Activated CD8-positive, alpha-beta T cell treated with anti-CD3 and anti-CD28 coated beads, Interleukin-2, amount 10 ng/mL, durations not matched to agents 7 days and 5 days (primary cell): ENCODE measurements at regions not wholly inside any gene's neighbourhood (a gene's known extent, or its start where the extent isn't known, plus 50 kb on each side); places are given as distances from the start of the nearest gene placed in this dataset.

ENCODE experiments used
- ATAC-seq: fragments of 150-1000 bp; cut with Tn5 transposase; one replicate; pipeline ENCODE4 v1.10.0; 2021; ENCODE audit warnings: moderate library complexity
- CTCF ChIA-PET: fragments of 350-600 bp; sonication (Branson Sonifier 250); formaldehyde crosslinking; loops from one replicate; lab custom pipeline; 2021; ENCODE audit warnings: antibody characterized with exemption; lab: Charles Lee
- POLR2A ChIA-PET: fragments of 350-600 bp; sonication (Branson Sonifier 250); formaldehyde crosslinking; loops from one replicate; lab custom pipeline; 2021; ENCODE audit warnings: antibody characterized with exemption; lab: Charles Lee
- DNase-seq: peaks from one replicate; pipeline ENCODE4 v3.0.0-alpha.2; 2020
- H3K27ac Mint-ChIP-seq: one replicate; pipeline ENCODE4 v1.8.0; 2021; ENCODE audit warnings: mild to moderate bottlenecking, mixed read lengths
- H3K27me3 Mint-ChIP-seq: one replicate; pipeline ENCODE4 v1.8.0; 2021; ENCODE audit warnings: low read depth, mixed read lengths
- H3K36me3 Mint-ChIP-seq: one replicate; pipeline ENCODE4 v1.8.0; 2021; ENCODE audit warnings: low read depth, mixed read lengths
- H3K4me1 Mint-ChIP-seq: one replicate; pipeline ENCODE4 v1.8.0; 2021; ENCODE audit warnings: low read depth, mixed read lengths
- H3K4me3 Mint-ChIP-seq: one replicate; pipeline ENCODE4 v1.8.0; 2021; ENCODE audit warnings: mild to moderate bottlenecking, mixed read lengths
- H3K9me3 Mint-ChIP-seq: one replicate; pipeline ENCODE4 v1.8.0; 2022; ENCODE audit warnings: mixed read lengths; ENCODE audit not compliant: insufficient read depth

DNA sequence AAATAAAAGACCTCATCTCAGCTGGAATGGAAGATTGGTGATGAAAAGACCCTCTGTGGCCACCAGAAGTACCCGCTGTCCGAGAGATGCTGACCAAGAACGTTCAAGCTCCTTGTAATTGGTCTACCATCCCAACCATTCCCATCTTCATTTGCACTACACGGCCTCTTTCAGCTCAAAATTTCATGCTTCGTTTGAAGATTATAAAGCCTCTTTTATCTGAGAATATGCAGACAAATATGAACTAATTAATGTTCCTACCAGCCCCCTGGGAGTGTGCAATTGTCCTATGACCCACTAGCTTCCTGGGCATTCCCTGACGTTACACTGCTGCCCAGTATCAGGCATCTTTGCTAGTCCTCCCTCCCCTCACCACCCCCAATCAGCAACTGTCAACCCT, 583.7 kb downstream of the MID1IP1 start:
- ChIA-PET CTCF (no interaction called here), POLR2A (no interaction called here)
- ATAC-seq (no peak), DNase-seq (no peak)
- H3K27ac Mint-ChIP-seq = no peak overlapping the region
- H3K36me3 Mint-ChIP-seq = no peaks in the 10 kb centered on the region
- no peaks in the 10 kb centered on the region for H3K4me1 Mint-ChIP-seq
- no peaks in the 10 kb centered on the region for H3K9me3 Mint-ChIP-seq
- H3K27me3 Mint-ChIP-seq = no peaks in the 10 kb centered on the region
- no peak overlapping the region for H3K4me3 Mint-ChIP-seq

- no peaks in the 10 kb centered on the region for H3K4me1 Mint-ChIP-seq
- no peaks in the 10 kb centered on the region for H3K9me3 Mint-ChIP-seq
- no peaks in the 10 kb centered on the region for H3K27me3 Mint-ChIP-seq
- ATAC-seq (no peak), DNase-seq (no peak)
- POLR2A ChIA-PET = no interaction called here
- no peaks in the 10 kb centered on the region for H3K36me3 Mint-ChIP-seq
- H3K27ac Mint-ChIP-seq = no peak overlapping the region
- H3K4me3 Mint-ChIP-seq = no peak overlapping the region
- CTCF ChIA-PET = no interaction called here
These were observed 587.5 kb downstream of the MID1IP1 start for GRCh38 chrX:39388730-39389129.

- no peaks in the 10 kb centered on the region for H3K27me3 Mint-ChIP-seq
- no peaks in the 10 kb centered on the region for H3K9me3 Mint-ChIP-seq
- H3K36me3 Mint-ChIP-seq = no peaks in the 10 kb centered on the region
- H3K27ac Mint-ChIP-seq = no peak overlapping the region
- no peak overlapping the region for H3K4me3 Mint-ChIP-seq
- no peak for ATAC-seq
- DNase-seq = no peak
- ChIA-PET CTCF (no interaction called here), POLR2A (no interaction called here)
- no peaks in the 10 kb centered on the region for H3K4me1 Mint-ChIP-seq
These were observed 595.2 kb downstream of the MID1IP1 start for GRCh38 chrX:39396358-39396995.

GRCh38 chrX:39397561-39398199, 596.4 kb downstream of the MID1IP1 start:
- ChIA-PET CTCF (no interaction called here), POLR2A (no interaction called here)
- H3K9me3 Mint-ChIP-seq = no peaks in the 10 kb centered on the region
- no peak overlapping the region for H3K27ac Mint-ChIP-seq
- H3K4me3 Mint-ChIP-seq = no peak overlapping the region
- no peaks in the 10 kb centered on the region for H3K36me3 Mint-ChIP-seq
- ATAC-seq = no peak
- no peaks in the 10 kb centered on the region for H3K4me1 Mint-ChIP-seq
- no peak for DNase-seq
- H3K27me3 Mint-ChIP-seq = no peaks in the 10 kb centered on the region

DNA sequence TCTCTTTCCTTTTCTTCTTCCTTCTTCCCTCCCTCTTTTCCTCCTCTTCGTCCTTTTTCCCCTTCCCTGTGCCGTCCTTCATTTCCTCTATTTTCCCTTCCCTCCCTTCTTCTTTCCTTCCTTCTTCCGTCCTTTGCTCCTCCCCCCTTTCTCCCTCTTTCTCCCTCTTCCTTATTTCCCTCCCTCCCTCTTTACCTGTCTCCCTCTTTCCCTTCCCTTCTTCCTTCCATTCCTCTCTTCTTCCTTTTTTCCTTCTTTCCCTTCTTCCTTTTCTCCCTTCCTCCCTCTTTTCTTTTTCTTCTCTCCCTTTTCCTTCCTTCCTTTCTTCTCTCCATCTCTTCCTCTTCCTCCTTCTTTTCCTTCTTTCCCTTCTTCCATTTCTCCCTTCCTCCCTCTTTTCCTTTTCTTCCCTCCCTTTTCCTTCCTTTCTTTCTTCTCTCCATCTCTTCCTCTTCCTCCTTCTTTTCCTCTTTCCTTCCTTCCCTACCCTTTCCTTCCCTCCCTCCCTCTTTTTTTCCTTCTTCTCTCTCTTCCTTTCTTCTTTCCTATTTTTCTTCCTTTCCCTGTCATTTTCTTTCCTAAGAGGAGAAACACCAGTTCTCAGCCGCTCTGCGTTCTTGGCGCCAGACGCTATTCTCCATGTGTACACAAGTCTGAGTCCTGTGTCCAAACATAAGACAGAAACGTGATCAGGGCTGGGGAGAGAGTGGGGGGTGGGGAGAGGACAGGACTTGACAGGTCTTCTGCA, 597.1 kb downstream of the MID1IP1 start:
- Mint-ChIP-seq H3K4me3 (no peak overlapping the region), H3K27ac (no peak overlapping the region), H3K9me3 (no peaks in the 10 kb centered on the region), H3K27me3 (no peaks in the 10 kb centered on the region), H3K4me1 (no peaks in the 10 kb centered on the region), H3K36me3 (no peaks in the 10 kb centered on the region)
- ATAC-seq = no peak
- ChIA-PET POLR2A (no interaction called here), CTCF (no interaction called here)
- no peak for DNase-seq

DNA sequence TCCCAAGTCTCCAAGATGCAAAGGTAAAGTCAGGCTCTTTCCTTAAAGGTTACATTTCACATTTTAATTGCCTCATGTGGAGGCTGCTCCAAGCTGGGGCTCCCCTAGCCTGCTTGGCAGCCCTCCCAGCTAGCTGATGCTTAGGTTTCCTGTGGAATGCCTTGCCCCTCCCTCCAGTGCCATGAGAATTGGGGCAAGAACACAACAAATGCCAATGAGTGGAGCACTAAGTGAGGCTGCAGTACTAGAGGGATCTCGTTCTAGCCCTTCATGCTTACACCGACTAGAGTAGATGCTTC, 597.7 kb downstream of the MID1IP1 start:
- no peak for ATAC-seq
- POLR2A ChIA-PET = no interaction called here
- H3K27ac Mint-ChIP-seq = no peak overlapping the region
- no peaks in the 10 kb centered on the region for H3K36me3 Mint-ChIP-seq
- CTCF ChIA-PET = no interaction called here
- H3K4me1 Mint-ChIP-seq = no peaks in the 10 kb centered on the region
- no peak for DNase-seq
- H3K27me3 Mint-ChIP-seq = no peaks in the 10 kb centered on the region
- no peak overlapping the region for H3K4me3 Mint-ChIP-seq
- no peaks in the 10 kb centered on the region for H3K9me3 Mint-ChIP-seq

GRCh38 chrX:39399387-39399786, 598.1 kb downstream of the MID1IP1 start:
- no peak overlapping the region for H3K27ac Mint-ChIP-seq
- no peaks in the 10 kb centered on the region for H3K36me3 Mint-ChIP-seq
- DNase-seq = no peak
- ATAC-seq = no peak
- ChIA-PET CTCF (no interaction called here), POLR2A (no interaction called here)
- no peaks in the 10 kb centered on the region for H3K9me3 Mint-ChIP-seq
- H3K27me3 Mint-ChIP-seq = no peaks in the 10 kb centered on the region
- H3K4me3 Mint-ChIP-seq = no peak overlapping the region
- no peaks in the 10 kb centered on the region for H3K4me1 Mint-ChIP-seq

- H3K27ac Mint-ChIP-seq = no peak overlapping the region
- H3K27me3 Mint-ChIP-seq = no peaks in the 10 kb centered on the region
- no peaks in the 10 kb centered on the region for H3K9me3 Mint-ChIP-seq
- H3K4me1 Mint-ChIP-seq = no peaks in the 10 kb centered on the region
- DNase-seq (no peak), ATAC-seq (no peak)
- POLR2A ChIA-PET = no interaction called here
- no peaks in the 10 kb centered on the region for H3K36me3 Mint-ChIP-seq
- no peak overlapping the region for H3K4me3 Mint-ChIP-seq
- CTCF ChIA-PET = no interaction called here
These were observed 600.3 kb downstream of the MID1IP1 start for GRCh38 chrX:39401483-39402110.

GRCh38 chrX:39402158-39402557, 600.9 kb downstream of the MID1IP1 start:
- Mint-ChIP-seq H3K27ac (no peak overlapping the region), H3K9me3 (no peaks in the 10 kb centered on the region), H3K4me3 (no peak overlapping the region), H3K27me3 (no peaks in the 10 kb centered on the region), H3K4me1 (no peaks in the 10 kb centered on the region), H3K36me3 (no peaks in the 10 kb centered on the region)
- ATAC-seq (no peak), DNase-seq (no peak)
- CTCF ChIA-PET = no interaction called here
- POLR2A ChIA-PET = no interaction called here

DNA sequence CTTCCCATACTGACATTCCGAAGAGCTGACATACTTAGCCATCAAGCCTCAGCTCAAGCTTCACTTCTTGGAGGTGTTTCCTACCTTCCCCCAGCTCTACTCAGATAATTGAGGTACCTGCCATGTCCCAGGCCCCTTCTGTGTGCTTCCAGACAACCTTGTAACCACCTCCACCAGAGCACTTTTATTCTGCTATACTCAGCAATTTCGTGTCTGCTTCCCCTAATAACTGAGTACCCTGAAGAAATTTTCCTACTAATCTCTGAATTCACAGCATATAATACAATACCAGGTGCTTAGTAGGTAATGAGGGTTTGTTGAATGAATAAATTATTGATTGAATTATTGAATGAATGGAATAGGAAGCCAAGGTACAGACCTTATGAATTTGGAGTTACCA, 605.5 kb downstream of the MID1IP1 start:
- H3K4me1 Mint-ChIP-seq = no peaks in the 10 kb centered on the region
- H3K27me3 Mint-ChIP-seq = no peaks in the 10 kb centered on the region
- ATAC-seq (no peak), DNase-seq (no peak)
- no peaks in the 10 kb centered on the region for H3K36me3 Mint-ChIP-seq
- no peaks in the 10 kb centered on the region for H3K9me3 Mint-ChIP-seq
- no peak overlapping the region for H3K4me3 Mint-ChIP-seq
- H3K27ac Mint-ChIP-seq = no peak overlapping the region
- POLR2A ChIA-PET = no interaction called here
- CTCF ChIA-PET = no interaction called here

DNA sequence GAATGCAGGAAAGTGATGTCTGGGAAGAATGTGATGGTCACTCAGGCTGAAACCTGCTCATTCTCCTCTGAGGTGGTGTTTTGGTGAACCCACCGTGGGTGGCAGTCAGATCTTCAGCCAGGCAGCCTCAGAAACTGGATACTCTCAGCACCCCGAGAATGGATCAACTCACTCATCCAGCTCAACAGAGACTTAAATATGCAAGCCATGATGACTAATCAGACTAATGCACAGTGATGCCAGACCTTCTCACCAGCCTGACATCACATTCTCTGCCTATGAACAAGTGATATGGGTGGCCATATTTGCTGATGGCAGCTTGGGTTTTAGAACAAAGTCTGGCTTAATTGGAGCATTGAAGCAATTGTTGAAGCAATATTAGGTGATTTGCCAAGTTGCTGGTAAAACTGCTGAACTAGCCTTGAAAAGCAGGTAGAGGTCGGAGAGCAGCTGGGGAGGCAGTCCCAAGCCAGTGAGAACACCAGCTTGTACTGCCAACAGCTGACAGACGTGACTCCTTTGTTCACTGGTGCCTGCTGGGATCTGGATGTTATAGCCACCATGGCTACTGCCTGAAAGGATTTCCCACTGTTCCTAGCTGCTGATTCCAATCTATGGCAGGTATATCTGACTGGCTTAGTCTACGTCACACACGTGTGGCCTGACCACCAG, 608.1 kb downstream of the MID1IP1 start:
- ChIA-PET POLR2A (no interaction called here), CTCF (no interaction called here)
- Mint-ChIP-seq H3K27ac (no peak overlapping the region), H3K4me1 (no peaks in the 10 kb centered on the region), H3K27me3 (no peaks in the 10 kb centered on the region), H3K9me3 (no peaks in the 10 kb centered on the region), H3K4me3 (no peak overlapping the region), H3K36me3 (no peaks in the 10 kb centered on the region)
- DNase-seq = no peak
- ATAC-seq = no peak

GRCh38 chrX:39414290-39414854, 613.1 kb downstream of the MID1IP1 start:
- ATAC-seq = no peak
- CTCF ChIA-PET = no interaction called here
- no peak for DNase-seq
- POLR2A ChIA-PET = no interaction called here
- Mint-ChIP-seq H3K9me3 (no peaks in the 10 kb centered on the region), H3K36me3 (no peaks in the 10 kb centered on the region), H3K27ac (no peak overlapping the region), H3K27me3 (no peaks in the 10 kb centered on the region), H3K4me1 (no peaks in the 10 kb centered on the region), H3K4me3 (no peak overlapping the region)
